CD4-positive, alpha-beta T cell treated with Interleukin-15 for 1 hour (primary cell): ENCODE measurements at regions not wholly inside any gene's neighbourhood (a gene's known extent, or its start where the extent isn't known, plus 50 kb on each side); places are given as distances from the start of the nearest gene placed in this dataset.

Source experiments
- DNase-seq: peaks from one replicate; pipeline ENCODE4 v3.0.0-alpha.2; 2020

DNA sequence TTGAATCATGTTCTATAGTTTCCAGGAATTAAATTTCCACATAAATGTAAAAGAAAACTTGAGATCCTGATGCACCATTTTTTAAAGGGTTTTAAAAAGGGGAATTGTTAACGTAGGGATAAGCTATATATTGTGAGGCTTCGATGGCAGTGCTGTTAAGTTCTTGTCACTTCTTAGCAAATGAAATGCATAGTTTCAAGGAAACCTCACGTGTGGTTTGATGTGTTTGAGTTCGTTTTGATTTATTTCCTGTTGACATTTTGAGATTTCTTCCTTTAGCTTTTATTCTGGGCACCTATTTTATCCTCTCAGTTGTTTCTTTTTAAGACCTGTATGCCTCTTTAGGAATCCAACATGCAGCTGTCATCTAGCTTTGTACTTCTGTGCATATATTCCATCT lies 301.0 kb downstream of the DOCK8 start:
- no peak for DNase-seq

GRCh38 chr9:517993-518392 lies 303.3 kb downstream of the DOCK8 start:
- DNase-seq, result no peak

DNA sequence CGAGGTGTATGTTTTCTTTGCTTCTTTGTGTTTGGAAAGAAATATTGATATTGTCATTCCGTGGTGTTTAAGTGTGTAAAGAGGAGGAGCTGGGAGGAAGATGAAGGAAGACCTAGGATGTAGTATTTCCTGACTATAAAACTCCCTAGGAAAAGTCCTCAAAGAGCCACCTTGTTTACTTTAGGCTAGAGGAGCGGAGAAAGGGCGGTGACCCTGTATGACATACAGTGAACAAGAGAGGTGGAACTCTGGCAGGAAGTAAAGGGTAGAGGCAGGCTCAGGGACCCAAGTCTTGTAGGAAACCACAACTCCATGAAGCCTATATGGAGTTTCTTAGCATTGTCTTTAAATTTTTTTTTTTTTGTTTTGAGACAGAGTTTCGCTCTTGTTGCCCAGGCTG lies 303.9 kb downstream of the DOCK8 start:
- no peak for DNase-seq

- DNase-seq, result no peak
Measured at GRCh38 chr9:519579-519978, 304.9 kb downstream of the DOCK8 start.

GRCh38 chr9:520302-520701 lies 305.6 kb downstream of the DOCK8 start:
- DNase-seq, result no peak

DNA sequence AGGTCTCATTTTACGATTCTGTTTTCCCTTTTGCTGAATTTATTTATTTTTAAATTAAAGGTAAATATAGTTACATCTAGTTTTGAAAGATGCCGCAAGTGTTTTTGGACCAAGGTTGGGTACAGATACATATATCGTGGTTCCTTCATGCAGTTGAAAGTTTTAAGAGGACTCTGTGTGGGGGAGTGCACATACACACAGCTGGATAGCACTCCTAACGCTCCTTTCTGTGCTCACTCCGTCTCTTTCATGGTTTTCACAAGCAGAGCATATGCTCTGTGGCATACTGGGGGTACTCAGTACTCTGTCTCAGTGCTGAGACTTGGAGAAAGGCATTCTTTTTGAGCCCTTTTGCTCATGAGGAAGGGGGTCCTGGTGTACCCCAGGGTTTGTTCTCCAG lies 307.5 kb downstream of the DOCK8 start:
- DNase-seq, result no peak

DNA sequence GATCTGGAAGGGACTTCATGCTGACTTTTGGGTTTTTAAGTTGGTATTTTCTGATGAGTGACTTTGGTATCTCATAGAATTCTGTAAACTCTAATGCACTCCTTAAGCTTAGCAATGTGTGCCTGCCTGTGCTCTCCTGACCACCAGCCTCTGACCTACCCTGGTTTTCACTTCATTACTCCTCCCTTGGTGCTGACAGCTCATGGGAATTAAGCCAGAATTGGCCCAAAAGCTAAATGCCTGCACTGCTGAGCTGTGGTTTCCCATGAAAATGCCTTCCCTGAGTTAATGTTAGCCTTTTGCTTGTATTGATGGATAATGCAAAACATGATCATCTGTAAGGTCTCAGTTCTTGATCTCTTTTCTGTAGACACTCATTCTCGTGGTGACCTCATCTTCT lies 308.0 kb downstream of the DOCK8 start:
- no peak for DNase-seq

DNA sequence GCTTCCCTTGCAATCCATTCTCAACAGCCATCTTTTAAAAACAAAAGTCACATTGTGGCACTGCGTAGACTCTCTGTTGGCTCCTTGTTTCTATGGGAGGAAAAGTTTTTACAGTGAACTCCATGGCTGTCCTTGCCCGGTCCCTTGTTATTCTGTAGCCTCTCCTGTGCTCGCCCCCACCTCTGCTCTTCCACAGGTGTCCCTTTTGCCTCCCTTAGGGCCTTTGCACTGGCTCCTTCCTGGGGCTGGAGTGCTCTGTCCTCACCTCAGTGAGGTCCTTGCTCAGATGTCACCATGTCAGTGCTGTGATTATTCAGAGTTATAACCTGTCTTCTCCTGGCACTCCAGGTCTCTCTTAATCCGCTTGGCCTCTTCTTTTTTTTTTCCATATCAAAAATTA lies 308.8 kb downstream of the DOCK8 start:
- DNase-seq, result no peak

- no peak for DNase-seq
Measured at GRCh38 chr9:524008-524407, 309.3 kb downstream of the DOCK8 start.

DNA sequence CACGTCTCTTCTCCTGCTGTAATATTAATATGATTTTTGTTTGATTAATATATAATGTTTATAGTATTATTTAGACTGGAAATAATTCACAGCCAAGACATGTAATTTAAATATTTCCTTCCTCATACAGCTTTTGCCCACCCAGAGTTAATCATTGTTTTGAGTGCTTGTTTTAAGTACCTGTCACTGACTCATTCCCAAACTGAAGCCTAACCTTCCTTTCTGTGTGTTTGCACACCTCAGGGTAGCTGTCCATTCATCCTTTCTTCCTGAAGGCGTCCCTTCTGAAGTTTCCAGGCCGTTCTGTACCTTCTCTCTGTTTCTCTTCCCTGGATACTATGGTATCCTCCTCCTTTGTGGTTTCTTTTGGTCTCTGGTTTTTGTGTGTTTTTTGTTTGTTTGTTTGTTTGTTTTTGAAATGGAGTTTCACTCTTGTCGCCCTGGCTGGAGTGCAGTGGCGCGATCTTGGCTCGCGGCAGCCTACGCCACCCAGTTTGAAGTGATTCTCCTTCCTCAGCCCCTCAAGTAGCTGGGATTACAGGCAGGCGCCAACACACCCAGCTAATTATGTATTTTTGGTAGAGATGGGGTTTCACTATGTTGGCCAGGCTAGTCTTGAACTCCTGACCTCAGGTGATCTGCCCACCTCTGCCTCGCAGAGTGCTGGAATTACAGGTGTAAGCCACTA lies 312.4 kb downstream of the DOCK8 start:
- DNase-seq, result no peak

- DNase-seq, result no peak
Measured at GRCh38 chr9:529731-530130, 311.8 kb upstream of the DMRT1 start.

DNA sequence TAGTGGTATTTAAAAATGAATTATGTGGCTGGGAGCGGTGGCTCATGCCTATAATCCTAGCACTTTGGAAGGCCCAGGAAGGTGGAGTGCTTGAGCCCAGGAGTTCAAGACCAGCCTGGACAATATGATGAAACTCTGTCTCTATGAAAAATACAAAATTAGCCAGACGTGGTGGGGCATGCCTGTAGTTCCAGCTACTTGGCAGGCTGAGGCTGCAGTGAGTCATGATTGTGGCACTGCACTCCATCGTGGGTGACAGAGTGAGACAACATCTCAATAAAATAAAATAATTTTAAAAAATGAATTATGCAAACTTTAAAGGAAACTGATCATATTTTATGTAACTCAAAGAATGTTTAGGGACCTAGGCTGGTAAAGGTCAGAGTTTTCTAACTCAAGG lies 310.8 kb upstream of the DMRT1 start:
- DNase-seq, result no peak

DNA sequence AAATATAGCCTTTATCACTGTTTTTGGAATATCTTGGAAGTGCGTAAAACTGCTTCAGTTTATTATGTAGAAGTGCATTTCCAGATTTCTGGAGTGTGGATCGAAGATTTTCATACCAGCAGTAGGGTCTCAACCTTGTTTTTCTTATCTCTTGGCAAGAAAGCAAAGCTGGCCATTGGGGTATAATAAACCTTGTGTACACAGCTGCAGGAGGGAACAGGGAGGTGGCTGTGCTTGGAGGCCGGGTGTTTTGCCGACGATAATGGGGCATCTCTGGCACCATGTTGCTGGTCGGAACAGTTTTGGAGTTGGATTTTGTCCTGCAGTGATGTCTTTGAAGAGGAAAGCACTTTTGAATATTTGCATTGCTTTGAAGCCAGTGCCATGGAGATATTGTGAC lies 308.8 kb upstream of the DMRT1 start:
- no peak for DNase-seq

DNA sequence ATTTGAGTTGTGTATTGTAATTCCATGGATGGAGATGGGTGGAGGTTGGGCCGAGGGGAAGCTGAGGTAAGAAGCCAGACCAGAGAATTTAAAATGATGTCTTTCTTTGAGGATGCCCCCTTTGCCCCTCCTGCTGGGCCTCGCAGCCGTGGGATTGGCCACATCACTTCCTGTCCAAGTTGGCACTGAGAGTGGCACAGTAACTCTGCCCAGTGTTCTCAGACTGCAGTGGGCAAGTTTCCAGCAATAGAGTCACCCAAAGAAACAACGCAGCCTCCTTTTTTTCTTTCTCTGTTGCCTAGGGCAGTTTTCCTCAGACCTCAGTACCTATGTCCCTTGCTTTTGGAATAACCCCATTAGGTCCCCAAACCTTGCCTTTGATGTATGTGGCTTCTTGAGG lies 306.6 kb upstream of the DMRT1 start:
- no peak for DNase-seq

DNA sequence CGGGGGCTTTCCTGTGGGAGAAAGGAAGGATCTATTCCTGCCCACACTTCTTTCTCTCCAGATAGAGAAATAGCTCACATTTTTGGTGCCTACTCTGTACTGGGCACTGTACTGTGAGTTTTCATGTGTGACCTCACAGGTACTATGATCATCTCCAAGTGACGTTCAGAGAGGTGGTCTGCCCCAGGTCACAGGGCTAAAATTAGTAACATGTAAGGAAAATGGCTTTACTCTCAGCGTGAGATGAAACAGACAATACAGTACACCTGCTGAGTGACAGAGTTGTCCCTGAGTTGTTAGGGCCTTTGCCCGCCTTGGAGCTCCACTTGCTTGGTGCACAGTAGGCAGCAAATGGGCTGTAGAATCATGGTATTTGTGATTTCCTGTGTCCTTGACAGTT lies 306.1 kb upstream of the DMRT1 start:
- no peak for DNase-seq

DNA sequence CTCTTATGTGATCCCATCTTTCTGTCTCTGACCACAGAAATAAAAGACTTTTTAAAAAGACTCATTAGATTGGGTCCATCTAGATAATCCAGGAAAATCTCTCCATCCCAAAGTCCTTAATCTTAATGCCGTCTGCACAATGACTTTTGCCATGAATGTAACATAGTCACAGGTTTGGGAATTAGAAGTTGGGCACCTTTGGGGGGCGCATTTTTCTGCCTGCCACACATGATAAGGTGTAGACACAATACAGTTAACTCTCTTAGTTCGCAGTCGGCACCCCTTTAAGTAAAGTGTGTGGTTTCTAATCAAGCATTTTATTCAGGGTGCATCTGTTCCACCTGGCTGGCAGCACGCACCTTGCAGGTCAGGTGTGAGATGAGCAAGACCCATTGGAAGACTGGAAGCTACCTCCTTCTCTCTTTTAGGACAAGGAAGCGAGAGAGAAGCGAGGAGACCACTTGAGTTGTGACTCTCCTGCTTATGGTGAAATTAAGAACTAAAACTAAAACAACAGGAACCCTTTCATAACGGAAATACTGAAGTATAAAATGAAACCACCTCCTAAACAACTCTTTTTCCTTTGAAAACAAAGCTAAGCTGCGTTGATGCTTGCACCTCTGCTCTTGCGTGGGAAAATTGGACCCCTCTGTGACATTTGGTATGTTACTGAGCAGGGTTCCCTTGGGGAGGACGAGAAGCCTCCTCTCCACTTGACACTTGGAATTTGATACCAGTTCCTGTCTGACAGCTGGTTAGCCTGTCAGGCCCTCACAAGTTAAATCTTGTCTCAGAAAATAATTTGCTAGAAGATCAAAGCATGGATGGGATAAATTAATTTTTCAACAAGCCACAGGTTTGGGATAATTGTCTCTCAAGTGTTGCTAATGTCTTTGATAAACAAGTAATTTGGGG lies 304.6 kb upstream of the DMRT1 start:
- no peak for DNase-seq

DNA sequence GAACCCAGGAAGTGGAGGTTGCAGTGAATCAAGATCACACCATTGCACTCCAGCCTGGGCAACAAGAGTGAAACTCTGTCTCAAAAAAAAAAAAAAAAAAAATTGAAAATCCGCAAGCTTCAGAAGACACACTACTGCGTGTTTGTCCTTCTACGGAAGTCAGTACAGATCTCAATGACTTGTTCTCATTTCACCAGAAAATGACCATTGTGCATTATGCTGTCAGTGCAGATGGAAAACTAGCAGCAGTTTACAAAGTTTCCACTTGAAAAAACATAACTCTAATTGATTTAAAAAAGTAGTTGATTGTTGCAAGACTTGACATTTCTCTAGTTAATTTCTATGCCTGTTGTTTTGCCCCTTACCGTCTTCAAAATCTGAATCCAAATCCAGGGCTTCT lies 298.0 kb upstream of the DMRT1 start:
- no peak for DNase-seq

- DNase-seq, result no peak
Measured at GRCh38 chr9:545480-545879, 296.0 kb upstream of the DMRT1 start.

DNA sequence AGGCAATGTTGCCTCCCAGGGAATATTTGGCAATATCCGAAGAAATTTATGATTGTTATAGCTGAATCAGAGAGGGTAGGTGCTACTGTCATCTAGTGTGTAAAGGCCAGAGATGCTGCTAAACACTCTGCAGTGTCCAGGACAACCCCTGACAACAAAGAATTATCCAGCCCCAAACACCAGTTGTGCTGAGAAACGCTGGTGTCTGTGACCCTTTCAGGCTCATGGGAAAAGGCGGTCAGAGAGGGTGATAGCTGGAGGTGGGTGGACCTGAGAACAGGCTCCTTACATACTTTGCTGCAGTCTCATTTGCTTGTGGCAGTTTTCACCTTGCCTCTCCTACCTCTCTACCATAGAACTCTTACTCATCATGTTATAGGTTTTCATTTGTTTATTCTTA lies 295.3 kb upstream of the DMRT1 start:
- DNase-seq, result no peak

GRCh38 chr9:546797-547223 lies 294.7 kb upstream of the DMRT1 start:
- no peak for DNase-seq

- DNase-seq, result no peak
Measured at GRCh38 chr9:547314-547713, 294.2 kb upstream of the DMRT1 start.

GRCh38 chr9:549455-549997 lies 292.0 kb upstream of the DMRT1 start:
- DNase-seq, result no peak

DNA sequence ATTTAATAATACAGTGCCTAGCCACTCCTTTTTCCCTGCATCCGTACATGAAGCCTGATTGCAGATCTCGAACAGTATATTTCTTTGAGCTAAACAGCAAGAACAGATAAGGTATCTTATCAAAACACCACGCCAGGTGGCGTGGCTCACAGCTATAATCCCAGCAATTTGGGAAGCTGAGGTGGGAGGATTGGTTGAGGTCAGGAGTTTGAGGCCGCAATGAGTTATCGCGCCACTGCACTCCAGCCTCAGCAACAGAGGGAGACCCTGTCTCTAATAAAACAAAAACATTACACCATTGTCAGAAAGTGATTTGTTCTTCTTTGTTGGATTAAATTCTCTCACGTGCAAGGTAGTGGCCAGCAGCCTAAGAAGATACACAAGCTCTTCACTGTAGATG lies 291.2 kb upstream of the DMRT1 start:
- no peak for DNase-seq
